ENCODE measurements at regions not wholly inside any gene's neighbourhood (a gene's known extent, or its start where the extent isn't known, plus 50 kb on each side); places are given as distances from the start of the nearest gene placed in this dataset.

DNA sequence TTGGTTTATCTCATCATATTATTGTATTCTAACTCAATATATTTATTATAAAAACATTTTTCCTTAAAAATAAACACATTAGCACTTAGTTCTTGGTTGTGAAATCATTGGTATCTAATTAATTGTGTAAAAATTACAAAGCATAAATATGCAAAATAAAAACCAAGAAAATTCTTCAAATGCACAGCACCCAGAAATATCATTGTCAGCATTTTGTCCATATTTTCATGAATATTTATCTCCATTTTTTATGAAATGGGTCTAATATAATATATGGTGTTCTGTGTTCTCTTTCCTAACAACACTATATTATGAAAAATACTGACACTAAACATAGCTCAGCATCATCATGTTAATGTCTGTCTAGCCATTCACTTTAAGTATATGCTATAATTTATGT is 877.8 kb upstream of the MAP3K7 start:
- H3K9me3 ChIP-seq (ENCODE audit: control insufficient read depth in 5 of 5, low read length in 5 of 5) = no peaks in the 10 kb centered on the region
- H3K36me3 ChIP-seq (ENCODE audit: control insufficient read depth in 5 of 5, insufficient read depth in 5 of 5, low read length in 5 of 5) = no peaks in the 10 kb centered on the region

DNA sequence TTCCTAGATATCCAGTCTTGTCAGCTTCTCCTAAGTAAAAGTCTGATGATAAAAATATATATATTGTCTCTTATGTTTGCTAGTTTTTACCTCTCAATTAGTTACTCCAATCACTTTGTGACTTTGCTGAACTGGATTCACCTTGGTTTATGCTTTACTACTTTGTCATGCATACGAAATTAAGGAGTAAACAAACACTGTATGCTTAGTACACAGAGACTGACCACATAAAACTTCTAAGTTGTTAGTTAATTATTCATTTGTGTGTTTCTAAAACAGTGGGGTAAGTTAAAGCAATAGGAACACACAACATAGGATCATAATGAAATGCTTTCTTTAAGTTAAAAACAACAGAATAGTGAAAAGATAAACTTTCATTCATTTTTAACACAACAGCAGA is 877.3 kb upstream of the MAP3K7 start:
- no peak overlapping the region for H3K9ac ChIP-seq (ENCODE audit: low read length in 5 of 5)
- H3K4me1 ChIP-seq (ENCODE audit: control insufficient read depth in 5 of 5, insufficient read depth in 5 of 5, low read length in 5 of 5) = no peaks in the 10 kb centered on the region
- H3K9me3 ChIP-seq (ENCODE audit: control insufficient read depth in 5 of 5, low read length in 5 of 5) = no peaks in the 10 kb centered on the region

More for the DNA sequence above, 877.8 kb upstream of the MAP3K7 start:
- H3K4me3 ChIP-seq (ENCODE audit: low read depth in 1 of 5, low read length in 5 of 5) = no peak overlapping the region
- H3K9ac ChIP-seq (ENCODE audit: low read length in 5 of 5) = no peak overlapping the region
- H3K4me1 ChIP-seq (ENCODE audit: control insufficient read depth in 5 of 5, insufficient read depth in 5 of 5, low read length in 5 of 5) = no peaks in the 10 kb centered on the region
- H3K27ac ChIP-seq (ENCODE audit: low read depth, low read length) = no peak overlapping the region
- no peaks in the 10 kb centered on the region for H3K27me3 ChIP-seq (ENCODE audit: control insufficient read depth in 5 of 5, insufficient read depth in 4 of 5, low read length in 5 of 5)

DNA sequence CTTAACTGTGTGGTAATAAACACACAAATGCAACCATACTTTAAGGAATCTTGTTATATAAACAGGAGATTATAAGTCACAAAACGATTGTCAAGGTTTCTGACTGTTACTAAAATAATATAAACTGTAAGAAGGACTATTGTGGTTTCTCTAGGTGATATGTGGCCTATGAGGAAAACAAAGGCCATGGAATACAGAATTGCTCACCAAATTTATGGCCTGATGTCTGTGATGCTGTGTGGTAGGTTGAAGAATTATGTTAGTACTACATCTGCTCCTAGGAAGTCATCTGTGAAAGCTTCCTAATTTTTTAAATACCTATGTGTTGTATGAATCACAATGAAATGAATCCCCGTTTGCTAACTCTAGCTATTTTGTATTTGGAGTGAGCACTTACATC is 875.4 kb upstream of the MAP3K7 start:
- Histone ChIP-seq H3K4me3 (ENCODE audit: low read depth in 1 of 5, low read length in 5 of 5) (no peak overlapping the region), H3K27me3 (ENCODE audit: control insufficient read depth in 5 of 5, insufficient read depth in 4 of 5, low read length in 5 of 5) (no peaks in the 10 kb centered on the region), H3K4me1 (ENCODE audit: control insufficient read depth in 5 of 5, insufficient read depth in 5 of 5, low read length in 5 of 5) (no peaks in the 10 kb centered on the region), H3K9ac (ENCODE audit: low read length in 5 of 5) (no peak overlapping the region), H3K27ac (ENCODE audit: low read depth, low read length) (no peak overlapping the region), H3K9me3 (ENCODE audit: control insufficient read depth in 5 of 5, low read length in 5 of 5) (no peaks in the 10 kb centered on the region), H3K36me3 (ENCODE audit: control insufficient read depth in 5 of 5, insufficient read depth in 5 of 5, low read length in 5 of 5) (no peaks in the 10 kb centered on the region)

More for the DNA sequence above, 877.3 kb upstream of the MAP3K7 start:
- H3K27me3 ChIP-seq (ENCODE audit: control insufficient read depth in 5 of 5, insufficient read depth in 4 of 5, low read length in 5 of 5) = no peaks in the 10 kb centered on the region
- no peak overlapping the region for H3K27ac ChIP-seq (ENCODE audit: low read depth, low read length)
- H3K36me3 ChIP-seq (ENCODE audit: control insufficient read depth in 5 of 5, insufficient read depth in 5 of 5, low read length in 5 of 5) = no peaks in the 10 kb centered on the region
- H3K4me3 ChIP-seq (ENCODE audit: low read depth in 1 of 5, low read length in 5 of 5) = no peak overlapping the region

DNA sequence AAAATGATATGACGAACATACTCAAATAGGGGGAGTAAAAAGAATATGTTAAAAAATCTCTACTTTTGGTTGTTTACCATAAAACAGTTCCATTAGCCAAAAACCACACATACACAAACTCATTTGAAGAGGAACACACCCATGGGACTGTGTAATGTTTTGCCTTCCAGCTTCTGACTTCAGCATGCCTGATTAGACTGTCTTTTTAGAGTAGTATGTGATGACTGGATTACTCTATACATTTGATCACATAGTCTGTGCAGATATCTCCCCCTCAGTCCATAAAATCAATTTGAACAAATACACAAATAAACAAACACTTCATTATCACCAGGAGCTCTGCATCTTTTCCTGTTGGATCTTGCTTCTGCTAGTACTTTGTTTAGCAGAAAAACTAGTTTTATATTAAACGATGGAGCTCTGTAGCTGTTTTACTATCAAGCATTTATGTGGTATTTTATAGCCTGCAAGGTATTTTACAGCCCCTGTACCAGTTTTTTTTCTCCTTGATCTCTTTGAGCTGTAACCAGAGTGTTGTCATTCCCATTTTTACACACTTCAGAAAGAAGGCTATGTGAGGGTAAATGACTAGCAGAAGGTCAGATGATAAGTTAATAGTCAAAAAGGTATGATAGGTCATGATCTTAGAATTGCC is 866.5 kb upstream of the MAP3K7 start:
- Histone ChIP-seq H3K36me3 (ENCODE audit: control insufficient read depth in 5 of 5, insufficient read depth in 5 of 5, low read length in 5 of 5) (no peaks in the 10 kb centered on the region), H3K9ac (ENCODE audit: low read length in 5 of 5) (no peak overlapping the region), H3K4me1 (ENCODE audit: control insufficient read depth in 5 of 5, insufficient read depth in 5 of 5, low read length in 5 of 5) (no peaks in the 10 kb centered on the region), H3K4me3 (ENCODE audit: low read depth in 1 of 5, low read length in 5 of 5) (no peak overlapping the region), H3K27me3 (ENCODE audit: control insufficient read depth in 5 of 5, insufficient read depth in 4 of 5, low read length in 5 of 5) (no peaks in the 10 kb centered on the region), H3K9me3 (ENCODE audit: control insufficient read depth in 5 of 5, low read length in 5 of 5) (no peaks in the 10 kb centered on the region), H3K27ac (ENCODE audit: low read depth, low read length) (no peak overlapping the region)

DNA sequence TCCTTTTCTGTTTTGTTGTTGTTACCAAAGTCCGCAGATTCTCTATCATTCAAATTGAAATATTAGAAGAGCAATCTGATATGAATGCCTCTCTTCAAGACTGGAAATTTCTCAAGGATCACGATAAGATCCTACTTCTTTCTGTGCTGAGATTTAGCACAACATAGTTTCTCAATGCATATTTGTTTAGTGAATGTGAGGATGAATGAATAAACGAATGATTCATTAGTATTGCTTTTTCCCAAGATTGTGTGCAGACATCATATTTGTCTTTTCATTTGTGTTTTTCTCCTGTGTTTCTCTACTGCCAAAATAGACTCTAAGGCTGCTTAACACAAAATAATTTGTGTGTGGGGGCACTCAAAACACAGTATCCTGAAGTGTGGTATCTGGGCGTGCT is 862.7 kb upstream of the MAP3K7 start:
- Histone ChIP-seq H3K4me3 (ENCODE audit: low read depth in 1 of 5, low read length in 5 of 5) (no peak overlapping the region), H3K9ac (ENCODE audit: low read length in 5 of 5) (no peak overlapping the region), H3K36me3 (ENCODE audit: control insufficient read depth in 5 of 5, insufficient read depth in 5 of 5, low read length in 5 of 5) (no peaks in the 10 kb centered on the region), H3K27ac (ENCODE audit: low read depth, low read length) (no peak overlapping the region), H3K9me3 (ENCODE audit: control insufficient read depth in 5 of 5, low read length in 5 of 5) (no peaks in the 10 kb centered on the region), H3K27me3 (ENCODE audit: control insufficient read depth in 5 of 5, insufficient read depth in 4 of 5, low read length in 5 of 5) (no peaks in the 10 kb centered on the region), H3K4me1 (ENCODE audit: control insufficient read depth in 5 of 5, insufficient read depth in 5 of 5, low read length in 5 of 5) (no peaks in the 10 kb centered on the region)

DNA sequence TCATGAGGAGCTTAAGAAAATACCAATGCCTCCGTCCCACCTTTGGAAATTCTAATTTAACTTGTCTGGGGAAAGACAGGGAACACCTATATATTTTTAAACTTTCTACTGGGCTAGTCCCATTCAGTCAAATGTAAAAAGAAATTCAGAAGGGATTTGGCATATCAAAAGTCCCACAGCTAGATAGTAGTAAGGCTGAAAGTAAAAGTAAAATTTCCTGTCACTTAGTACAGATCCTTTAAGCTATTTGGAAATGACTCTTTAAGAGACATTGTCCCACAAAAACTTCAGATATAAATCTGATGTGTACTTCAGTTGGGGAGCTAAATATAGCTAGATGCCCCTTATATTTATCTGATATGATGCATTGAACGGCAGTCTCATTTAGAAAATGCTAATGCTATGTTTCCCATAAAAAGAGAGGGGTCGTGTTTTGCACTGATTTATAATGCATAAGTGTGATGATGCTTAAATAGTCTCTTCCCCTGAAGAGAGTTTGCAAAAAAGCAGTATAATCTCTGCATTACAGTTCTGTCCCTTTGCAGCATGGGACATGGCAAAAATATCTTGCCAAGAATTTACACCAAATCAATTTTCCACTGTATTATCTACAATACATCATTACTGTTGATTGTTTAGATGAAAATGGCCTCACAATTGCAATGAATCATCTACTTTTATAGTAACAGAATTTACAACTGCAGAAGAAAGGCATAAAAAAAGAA is 860.8 kb upstream of the MAP3K7 start:
- no peaks in the 10 kb centered on the region for H3K4me1 ChIP-seq (ENCODE audit: control insufficient read depth in 5 of 5, insufficient read depth in 5 of 5, low read length in 5 of 5)

DNA sequence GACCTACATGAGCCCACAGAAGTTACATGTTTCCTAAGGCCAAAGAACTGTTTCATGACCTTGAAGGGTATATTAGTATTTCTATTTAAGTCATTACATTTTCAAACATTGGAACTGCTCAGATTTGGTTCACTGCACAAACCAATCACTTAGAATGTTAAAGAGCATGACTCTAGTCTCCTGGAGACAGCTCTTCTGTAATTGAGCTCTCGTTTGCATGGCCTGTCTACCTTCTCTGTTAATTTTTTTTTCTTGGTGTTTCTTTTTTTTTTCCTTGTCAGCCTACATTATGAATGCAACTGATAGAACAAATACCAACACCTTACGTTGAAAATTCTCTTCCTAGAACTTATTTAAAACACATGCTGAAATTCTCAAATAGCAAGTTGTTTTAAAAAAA is 860.2 kb upstream of the MAP3K7 start:
- H3K4me1 ChIP-seq (ENCODE audit: control insufficient read depth in 5 of 5, insufficient read depth in 5 of 5, low read length in 5 of 5) = no peaks in the 10 kb centered on the region
- H3K9ac ChIP-seq (ENCODE audit: low read length in 5 of 5) = no peak overlapping the region
- no peak overlapping the region for H3K4me3 ChIP-seq (ENCODE audit: low read depth in 1 of 5, low read length in 5 of 5)
- H3K9me3 ChIP-seq (ENCODE audit: control insufficient read depth in 5 of 5, low read length in 5 of 5) = no peaks in the 10 kb centered on the region
- H3K36me3 ChIP-seq (ENCODE audit: control insufficient read depth in 5 of 5, insufficient read depth in 5 of 5, low read length in 5 of 5) = no peaks in the 10 kb centered on the region
- no peak overlapping the region for H3K27ac ChIP-seq (ENCODE audit: low read depth, low read length)
- no peaks in the 10 kb centered on the region for H3K27me3 ChIP-seq (ENCODE audit: control insufficient read depth in 5 of 5, insufficient read depth in 4 of 5, low read length in 5 of 5)

More for the DNA sequence above, 860.8 kb upstream of the MAP3K7 start:
- Histone ChIP-seq H3K36me3 (ENCODE audit: control insufficient read depth in 5 of 5, insufficient read depth in 5 of 5, low read length in 5 of 5) (no peaks in the 10 kb centered on the region), H3K4me3 (ENCODE audit: low read depth in 1 of 5, low read length in 5 of 5) (no peak overlapping the region), H3K27me3 (ENCODE audit: control insufficient read depth in 5 of 5, insufficient read depth in 4 of 5, low read length in 5 of 5) (no peaks in the 10 kb centered on the region), H3K9me3 (ENCODE audit: control insufficient read depth in 5 of 5, low read length in 5 of 5) (no peaks in the 10 kb centered on the region), H3K9ac (ENCODE audit: low read length in 5 of 5) (no peak overlapping the region), H3K27ac (ENCODE audit: low read depth, low read length) (no peak overlapping the region)

DNA sequence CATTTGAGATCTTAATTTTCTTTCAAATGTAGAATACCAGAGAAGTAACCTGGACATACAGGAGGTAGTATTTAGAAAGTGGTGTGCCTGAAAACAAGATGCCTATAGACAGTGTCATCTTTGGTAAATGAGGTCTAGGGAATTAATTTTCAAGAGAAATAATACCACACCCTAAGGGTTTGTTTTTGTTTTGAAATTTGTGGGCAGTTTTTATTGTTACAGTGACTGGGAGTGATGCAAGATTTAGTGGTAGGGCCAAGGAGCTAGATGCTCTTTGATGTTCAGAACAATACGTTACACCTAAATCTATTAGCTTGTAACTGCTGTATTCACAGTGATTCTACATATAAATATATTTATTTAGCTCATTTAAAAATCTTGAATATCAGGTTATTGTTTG is 856.5 kb upstream of the MAP3K7 start:
- Histone ChIP-seq H3K27ac (ENCODE audit: low read depth, low read length) (no peak overlapping the region), H3K27me3 (ENCODE audit: control insufficient read depth in 5 of 5, insufficient read depth in 4 of 5, low read length in 5 of 5) (no peaks in the 10 kb centered on the region), H3K9ac (ENCODE audit: low read length in 5 of 5) (no peak overlapping the region)

DNA sequence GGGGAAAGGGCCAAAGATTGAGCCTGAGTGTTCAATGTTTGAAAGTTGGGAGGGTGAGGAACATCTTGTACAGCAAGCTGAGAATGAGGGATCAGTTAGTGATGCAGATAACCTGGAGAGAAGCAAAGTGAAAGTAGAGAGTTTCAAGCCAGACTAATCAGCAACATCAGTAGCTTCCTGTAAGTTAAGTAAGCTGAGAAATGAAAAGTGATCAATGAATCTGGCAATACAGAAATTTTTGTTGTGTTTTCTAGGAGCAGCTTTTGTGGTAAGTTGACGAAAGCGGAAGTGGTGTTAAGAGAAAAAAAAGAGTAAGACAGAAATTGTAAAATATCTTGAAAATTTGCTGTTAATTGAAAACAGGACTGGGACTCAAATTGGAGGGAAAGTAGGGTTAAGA is 855.5 kb upstream of the MAP3K7 start:
- H3K4me1 ChIP-seq (ENCODE audit: control insufficient read depth in 5 of 5, insufficient read depth in 5 of 5, low read length in 5 of 5) = no peaks in the 10 kb centered on the region

More for the DNA sequence above, 856.5 kb upstream of the MAP3K7 start:
- no peaks in the 10 kb centered on the region for H3K36me3 ChIP-seq (ENCODE audit: control insufficient read depth in 5 of 5, insufficient read depth in 5 of 5, low read length in 5 of 5)
- H3K4me3 ChIP-seq (ENCODE audit: low read depth in 1 of 5, low read length in 5 of 5) = no peak overlapping the region
- H3K4me1 ChIP-seq (ENCODE audit: control insufficient read depth in 5 of 5, insufficient read depth in 5 of 5, low read length in 5 of 5) = no peaks in the 10 kb centered on the region
- H3K9me3 ChIP-seq (ENCODE audit: control insufficient read depth in 5 of 5, low read length in 5 of 5) = no peaks in the 10 kb centered on the region

DNA sequence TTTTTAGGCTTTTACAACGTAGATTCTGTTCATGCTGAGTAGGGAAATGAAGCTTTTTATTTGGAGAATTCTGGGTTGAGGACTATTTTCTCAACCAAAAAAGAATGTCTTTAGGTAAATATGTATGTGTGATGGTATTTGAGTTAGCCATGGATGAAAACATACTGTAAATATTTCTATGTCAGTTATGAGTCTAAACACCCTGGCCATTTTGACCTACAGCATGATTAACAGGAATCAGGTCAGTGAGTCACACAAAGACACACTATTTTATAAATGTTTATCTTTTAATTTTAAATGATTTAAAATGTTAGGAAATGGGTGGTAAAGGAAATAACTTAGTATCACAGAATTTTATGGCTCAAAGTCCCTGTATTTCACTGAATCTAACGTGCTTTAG is 851.7 kb upstream of the MAP3K7 start:
- Histone ChIP-seq H3K4me3 (ENCODE audit: low read depth in 1 of 5, low read length in 5 of 5) (no peak overlapping the region), H3K9ac (ENCODE audit: low read length in 5 of 5) (no peak overlapping the region), H3K9me3 (ENCODE audit: control insufficient read depth in 5 of 5, low read length in 5 of 5) (no peaks in the 10 kb centered on the region), H3K36me3 (ENCODE audit: control insufficient read depth in 5 of 5, insufficient read depth in 5 of 5, low read length in 5 of 5) (no peaks in the 10 kb centered on the region), H3K27me3 (ENCODE audit: control insufficient read depth in 5 of 5, insufficient read depth in 4 of 5, low read length in 5 of 5) (no peaks in the 10 kb centered on the region), H3K4me1 (ENCODE audit: control insufficient read depth in 5 of 5, insufficient read depth in 5 of 5, low read length in 5 of 5) (no peaks in the 10 kb centered on the region), H3K27ac (ENCODE audit: low read depth, low read length) (no peak overlapping the region)

More for the DNA sequence above, 855.5 kb upstream of the MAP3K7 start:
- H3K27me3 ChIP-seq (ENCODE audit: control insufficient read depth in 5 of 5, insufficient read depth in 4 of 5, low read length in 5 of 5) = no peaks in the 10 kb centered on the region
- no peaks in the 10 kb centered on the region for H3K36me3 ChIP-seq (ENCODE audit: control insufficient read depth in 5 of 5, insufficient read depth in 5 of 5, low read length in 5 of 5)
- H3K9me3 ChIP-seq (ENCODE audit: control insufficient read depth in 5 of 5, low read length in 5 of 5) = no peaks in the 10 kb centered on the region
- no peak overlapping the region for H3K9ac ChIP-seq (ENCODE audit: low read length in 5 of 5)
- no peak overlapping the region for H3K4me3 ChIP-seq (ENCODE audit: low read depth in 1 of 5, low read length in 5 of 5)
- H3K27ac ChIP-seq (ENCODE audit: low read depth, low read length) = no peak overlapping the region

All from subcutaneous abdominal adipose tissue (tissue), 5 donors.